HepG2 (cell line): ENCODE measurements at regions not wholly inside any gene's neighbourhood (a gene's known extent, or its start where the extent isn't known, plus 50 kb on each side); places are given as distances from the start of the nearest gene placed in this dataset.
A peak's percentile ranks its signal among the peaks of the same experiment; 100 is the strongest.

Source experiments
- ATAC-seq: fragments of 200-7000 bp; cut with Tn5 transposase; 3 replicates; pipeline ENCODE4 v1.9.1; 2020; ENCODE audit warnings: mild to moderate bottlenecking, moderate library complexity
- BruUV-seq: library from RNA; stranded (reverse); fragments of 400-500 nt; replicated peaks from 2 replicates; lab custom pipeline; 2021; lab: Mats Ljungman, UMichigan
- CTCF ChIA-PET: fragments of 300-600 bp; formaldehyde crosslinking; extraction: SDS; loops from one replicate; lab custom pipeline; 2021; ENCODE audit warnings: low total read pairs, inconsistent platforms, low intra/inter-chr PET ratio; lab: Yijun Ruan, JAX
- POLR2A ChIA-PET: fragments of 350-600 bp; sonication (Branson Sonifier 250); formaldehyde crosslinking; loops from one replicate; lab custom pipeline; 2020; ENCODE audit warnings: antibody characterized with exemption, inconsistent platforms; lab: Yijun Ruan, JAX
- DNase-seq: peaks from one replicate; pipeline ENCODE4 v3.0.0-alpha.2; 2015; ENCODE audit warnings: low spot score
- FAIRE-seq: peaks from 3 replicates; lab custom pipeline; 2011; peaks lifted over from hg19 to GRCh38; lab: Jason Lieb, UNC
- H2AFZ ChIP-seq: one replicate; pipeline ENCODE4 v1.6.1; 2011; ENCODE audit warnings: low read length, inconsistent platforms
- H3K27ac ChIP-seq: fragments of 300-600 bp; 3 replicates; pipeline ENCODE4 v1.8.0; 2011; ENCODE audit warnings: mixed run types, mild to moderate bottlenecking, mixed read lengths, low read length, inconsistent platforms; ENCODE audit not compliant: insufficient read depth; ENCODE audit errors: extremely low read length
- H3K27me3 ChIP-seq, 2 experiments: fragments of 200-600 bp in 1 of 2; 2 replicates in 1 of 2; 3 replicates in 1 of 2; pipeline versions ENCODE4 v1.6.0 to v1.8.0; 2011; ENCODE audit warnings: low read length in 2 of 2, mild to moderate bottlenecking in 2 of 2, moderate library complexity in 2 of 2, inconsistent platforms in 1 of 2; ENCODE audit not compliant: insufficient read depth in 2 of 2, control insufficient read depth in 1 of 2
- H3K36me3 ChIP-seq, 2 experiments: fragments of 200-600 bp in 1 of 2; replicated peaks in 1 of 2; 2 replicates in 1 of 2; 3 replicates in 1 of 2; pipeline versions ENCODE4 v1.5.1 to v1.8.0; 2011; ENCODE audit warnings: low read length in 2 of 2, inconsistent platforms in 1 of 2; ENCODE audit not compliant: insufficient read depth in 2 of 2, control insufficient read depth in 1 of 2
- H3K4me1 ChIP-seq: 2 replicates; pipeline ENCODE4 v1.5.1; 2012; ENCODE audit warnings: low read length, inconsistent platforms; ENCODE audit not compliant: insufficient read depth
- H3K4me2 ChIP-seq: 2 replicates; pipeline ENCODE4 v1.6.0; 2011; ENCODE audit warnings: low read depth, low read length, inconsistent platforms
- H3K4me3 ChIP-seq, 3 experiments: fragments of 200-600 bp in 1 of 3; sonication (generic), shearing (Covaris generic) in 1 of 3; replicated peaks in 1 of 3; 2 replicates each; pipeline ENCODE4 v1.5.1; 2011 to 2016; ENCODE audit warnings: low read length in 3 of 3, inconsistent platforms in 2 of 3, low read depth in 2 of 3, mild to moderate bottlenecking in 2 of 3, control low read depth in 1 of 3, mixed read lengths in 1 of 3; ENCODE audit not compliant: insufficient read depth in 1 of 3
- H3K79me2 ChIP-seq: one replicate; pipeline ENCODE4 v1.6.1; 2011; ENCODE audit warnings: low read length, inconsistent platforms; ENCODE audit not compliant: insufficient read depth
- H3K9ac ChIP-seq: 2 replicates; pipeline ENCODE4 v1.6.0; 2011; ENCODE audit warnings: mild to moderate bottlenecking, low read depth, low read length, inconsistent platforms; ENCODE audit not compliant: insufficient read depth
- H3K9me3 ChIP-seq: 2 replicates; pipeline ENCODE4 v1.5.1; 2012; ENCODE audit warnings: mild to moderate bottlenecking, low read length
- H4K20me1 ChIP-seq: 2 replicates; pipeline ENCODE4 v1.6.0; 2011; ENCODE audit warnings: inconsistent platforms, mild to moderate bottlenecking, low read length, moderate library complexity; ENCODE audit not compliant: insufficient read depth
- ELF4 ChIP-seq: sonication (generic); formaldehyde crosslinking; IDR thresholded peaks from 2 replicates; pipeline ENCODE4 v1.5.0; 2020; ENCODE audit warnings: missing genetic modification reagents, mild to moderate bottlenecking, moderate library complexity, borderline replicate concordance
- FOXO1 ChIP-seq: sonication (generic); formaldehyde crosslinking; IDR thresholded peaks from 2 replicates; pipeline ENCODE4 v1.4.0; 2020; ENCODE audit warnings: missing genetic modification reagents
- MAFF ChIP-seq: IDR thresholded peaks from 2 replicates; pipeline ENCODE4 v1.6.1; 2011; ENCODE audit warnings: low read depth, low read length, improper control_type of control experiment
- MAFK ChIP-seq, 2 experiments: IDR thresholded peaks in 1 of 2; conservative IDR thresholded peaks in 1 of 2; 2 replicates each; pipeline ENCODE4 v1.6.1; 2011; ENCODE audit warnings: improper control_type of control experiment in 2 of 2, low read length in 2 of 2
- NCOR1 ChIP-seq: fragments of 200-600 bp; sonication (generic); IDR thresholded peaks from 2 replicates; pipeline ENCODE4 v1.7.0; 2017; ENCODE audit warnings: antibody characterized with exemption, low read length, borderline replicate concordance
- REXO4 ChIP-seq: sonication (generic); formaldehyde crosslinking; IDR thresholded peaks from 2 replicates; pipeline ENCODE4 v1.8.0; 2022; ENCODE audit warnings: missing genetic modification reagents, mild to moderate bottlenecking, borderline replicate concordance
- RFX1 ChIP-seq: fragments of 450-650 bp; IDR thresholded peaks from 2 replicates; pipeline ENCODE4 v1.6.1; 2017
- TRIM24 ChIP-seq: sonication (generic); formaldehyde crosslinking; IDR thresholded peaks from 2 replicates; pipeline ENCODE4 v1.8.0; 2022; ENCODE audit warnings: mild to moderate bottlenecking, missing genetic modification reagents
- YEATS4 ChIP-seq: sonication (generic); formaldehyde crosslinking; IDR thresholded peaks from 2 replicates; pipeline ENCODE4 v1.4.0; 2020; ENCODE audit warnings: missing genetic modification reagents, borderline replicate concordance
- ZNF564 ChIP-seq: sonication (generic); formaldehyde crosslinking; IDR thresholded peaks from 2 replicates; pipeline ENCODE4 v1.8.1; 2023; ENCODE audit warnings: mild to moderate bottlenecking, missing genetic modification reagents
- ZNF839 ChIP-seq: sonication (generic); formaldehyde crosslinking; IDR thresholded peaks from 2 replicates; pipeline ENCODE4 v1.4.0; 2020; ENCODE audit warnings: missing genetic modification reagents, mild to moderate bottlenecking, borderline replicate concordance
- in situ Hi-C: cut with HindIII; loops from 2 replicates; pipeline ENCODE4 v1.10.0; 2017; ENCODE audit warnings: low pct_unique_long_range_greater_than_20kb; ENCODE audit not compliant: extremely low pct_ligation_motif_present
- intact Hi-C: fragments of 100-400 bp; cut with micrococcal nuclease; formaldehyde crosslinking; loops from one replicate; pipeline ENCODE4 v1.10.0; 2022; ENCODE audit not compliant: unreplicated experiment
- TF ChIP-seq, protein P1 (sequence below): sonication (generic); formaldehyde crosslinking; IDR thresholded peaks from 2 replicates; pipeline ENCODE4 v1.5.1; 2020; ENCODE audit warnings: missing genetic modification reagents, mild to moderate bottlenecking, borderline replicate concordance

DNA sequence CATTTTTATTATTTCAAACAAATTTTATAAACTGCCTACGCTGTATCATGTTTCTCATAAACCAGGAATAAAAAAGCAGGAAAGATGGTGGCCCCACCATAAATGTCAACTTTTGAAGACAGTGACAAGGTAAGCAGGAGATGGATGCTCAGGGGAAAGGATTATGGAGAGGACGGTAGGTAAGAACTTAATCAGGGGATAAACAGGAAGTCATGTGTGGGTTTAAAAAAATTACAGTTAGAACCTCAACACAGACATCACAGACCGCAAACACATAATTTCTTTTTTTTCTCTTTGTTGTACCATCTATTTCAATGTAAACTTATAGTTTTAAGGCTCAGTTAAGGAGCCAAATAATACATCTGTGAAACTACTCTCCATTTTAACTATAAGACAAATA, 575.2 kb upstream of the SLC8A1 start (continued):
- TF ChIP-seq RFX1 (no peak), ZNF564 (CRISPR knock-in tag) (no peak)

DNA sequence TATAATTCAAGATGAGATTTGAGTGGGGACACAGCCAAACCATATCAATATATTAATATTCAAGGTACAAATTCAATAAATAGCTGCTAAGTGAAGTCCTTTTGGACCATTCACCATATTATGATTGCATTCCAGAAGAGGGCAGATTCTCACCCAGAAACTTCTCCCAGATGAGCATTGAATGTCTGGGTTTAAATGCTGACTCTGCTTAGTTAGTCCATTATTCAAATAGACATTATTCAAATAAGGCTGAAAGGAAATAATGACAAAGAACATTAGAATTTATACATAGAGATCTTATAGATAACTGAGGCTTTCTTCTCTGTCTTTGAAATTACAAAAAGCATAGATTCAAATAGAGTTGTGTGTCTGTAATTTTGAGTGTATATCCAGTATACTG, 579.4 kb upstream of the SLC8A1 start:
- H3K4me3 ChIP-seq: no peak overlapping the region
- no peaks in the 10 kb centered on the region for H3K36me3 ChIP-seq
- DNase-seq (no peak), FAIRE-seq (no peak), ATAC-seq (no peak)
- no TSS peak for BruUV-seq
- no peaks in the 10 kb centered on the region for H4K20me1 ChIP-seq
- H3K4me2 ChIP-seq: no peak overlapping the region
- no peak overlapping the region for H2AFZ ChIP-seq
- intact Hi-C loops: no loop called here
- CTCF ChIA-PET: no interaction called here
- H3K4me1 ChIP-seq: no peaks in the 10 kb centered on the region
- H3K9ac ChIP-seq: no peak overlapping the region
- POLR2A ChIA-PET: no interaction called here
- in situ Hi-C loops: no loop called here
- H3K9me3 ChIP-seq: no peaks in the 10 kb centered on the region
- no peaks in the 10 kb centered on the region for H3K27me3 ChIP-seq
- TF ChIP-seq NCOR1 (no peak), FOXO1 (CRISPR knock-in tag) (no peak), YEATS4 (CRISPR knock-in tag) (no peak), ZNF839 (no peak), REXO4 (no peak), ELF4 (CRISPR knock-in tag) (no peak), MAFK (conservative IDR thresholded peaks at IDR 0.05 in 1 of 2, IDR thresholded peaks at IDR 0.05 in 1 of 2; ENCODE audit: low read length in 2 of 2) (peak; percentile 35 to 69; a peak in 3 of 4 replicates), TRIM24 (CRISPR knock-in tag) (no peak), MAFF (peak; percentile 61)
- TF ChIP-seq, protein P1, sequence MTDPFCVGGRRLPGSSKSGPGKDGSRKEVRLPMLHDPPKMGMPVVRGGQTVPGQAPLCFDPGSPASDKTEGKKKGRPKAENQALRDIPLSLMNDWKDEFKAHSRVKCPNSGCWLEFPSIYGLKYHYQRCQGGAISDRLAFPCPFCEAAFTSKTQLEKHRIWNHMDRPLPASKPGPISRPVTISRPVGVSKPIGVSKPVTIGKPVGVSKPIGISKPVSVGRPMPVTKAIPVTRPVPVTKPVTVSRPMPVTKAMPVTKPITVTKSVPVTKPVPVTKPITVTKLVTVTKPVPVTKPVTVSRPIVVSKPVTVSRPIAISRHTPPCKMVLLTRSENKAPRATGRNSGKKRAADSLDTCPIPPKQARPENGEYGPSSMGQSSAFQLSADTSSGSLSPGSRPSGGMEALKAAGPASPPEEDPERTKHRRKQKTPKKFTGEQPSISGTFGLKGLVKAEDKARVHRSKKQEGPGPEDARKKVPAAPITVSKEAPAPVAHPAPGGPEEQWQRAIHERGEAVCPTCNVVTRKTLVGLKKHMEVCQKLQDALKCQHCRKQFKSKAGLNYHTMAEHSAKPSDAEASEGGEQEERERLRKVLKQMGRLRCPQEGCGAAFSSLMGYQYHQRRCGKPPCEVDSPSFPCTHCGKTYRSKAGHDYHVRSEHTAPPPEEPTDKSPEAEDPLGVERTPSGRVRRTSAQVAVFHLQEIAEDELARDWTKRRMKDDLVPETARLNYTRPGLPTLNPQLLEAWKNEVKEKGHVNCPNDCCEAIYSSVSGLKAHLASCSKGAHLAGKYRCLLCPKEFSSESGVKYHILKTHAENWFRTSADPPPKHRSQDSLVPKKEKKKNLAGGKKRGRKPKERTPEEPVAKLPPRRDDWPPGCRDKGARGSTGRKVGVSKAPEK (CRISPR knock-in tag): no peak
- no peaks in the 10 kb centered on the region for H3K79me2 ChIP-seq
- no peak overlapping the region for H3K27ac ChIP-seq
